IMR-90 (cell line): ENCODE measurements at regions not wholly inside any gene's neighbourhood (a gene's known extent, or its start where the extent isn't known, plus 50 kb on each side); places are given as distances from the start of the nearest gene placed in this dataset.

ENCODE experiments used
- FOS ChIP-seq: fragments of 150-350 bp; IDR thresholded peaks from 2 replicates; pipeline ENCODE4 v1.6.1; 2016; ENCODE audit warnings: low read depth, low read length
- POLR2A ChIP-seq: IDR thresholded peaks from 2 replicates; pipeline ENCODE4 v1.6.1; 2012; ENCODE audit warnings: mild to moderate bottlenecking, low read depth, low read length
- RAD21 ChIP-seq: IDR thresholded peaks from 2 replicates; pipeline ENCODE4 v1.6.1; 2012; ENCODE audit warnings: low read length, improper control_type of control experiment
- TF ChIP-seq, protein P1 (sequence below): fragments of 150-350 bp; IDR thresholded peaks from 2 replicates; pipeline ENCODE4 v1.6.1; 2017; ENCODE audit warnings: mild to moderate bottlenecking, antibody characterized with exemption, low read length, low read depth
- TF ChIP-seq, protein P2 (sequence below): conservative IDR thresholded peaks from 2 replicates; pipeline ENCODE4 v1.5.1; 2012; ENCODE audit warnings: mild to moderate bottlenecking, low read depth, low read length, improper control_type of control experiment

DNA sequence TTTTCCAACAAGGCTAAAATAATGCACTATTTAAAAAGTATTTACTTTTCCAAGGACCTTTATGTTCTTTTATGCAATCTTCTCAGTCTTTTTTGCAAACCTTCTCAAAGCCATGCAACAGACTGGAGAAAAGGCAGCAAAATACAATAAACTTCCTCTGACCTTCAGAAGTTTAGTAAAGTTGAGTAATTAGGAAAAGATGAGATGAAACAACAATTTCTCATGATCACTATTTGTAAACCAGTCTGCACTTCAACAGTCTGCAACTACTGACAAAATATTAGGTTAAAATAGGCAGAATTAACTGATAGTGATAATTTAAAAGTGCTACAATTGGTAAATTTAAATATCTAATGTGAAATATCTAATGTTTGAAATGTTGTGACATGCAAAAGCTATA, 884.9 kb upstream of the PCDH10 start:
- TF ChIP-seq POLR2A (no peak), RAD21 (no peak), FOS (no peak)
- TF ChIP-seq, protein P1, sequence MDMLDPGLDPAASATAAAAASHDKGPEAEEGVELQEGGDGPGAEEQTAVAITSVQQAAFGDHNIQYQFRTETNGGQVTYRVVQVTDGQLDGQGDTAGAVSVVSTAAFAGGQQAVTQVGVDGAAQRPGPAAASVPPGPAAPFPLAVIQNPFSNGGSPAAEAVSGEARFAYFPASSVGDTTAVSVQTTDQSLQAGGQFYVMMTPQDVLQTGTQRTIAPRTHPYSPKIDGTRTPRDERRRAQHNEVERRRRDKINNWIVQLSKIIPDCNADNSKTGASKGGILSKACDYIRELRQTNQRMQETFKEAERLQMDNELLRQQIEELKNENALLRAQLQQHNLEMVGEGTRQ, result no peak
- TF ChIP-seq, protein P2, sequence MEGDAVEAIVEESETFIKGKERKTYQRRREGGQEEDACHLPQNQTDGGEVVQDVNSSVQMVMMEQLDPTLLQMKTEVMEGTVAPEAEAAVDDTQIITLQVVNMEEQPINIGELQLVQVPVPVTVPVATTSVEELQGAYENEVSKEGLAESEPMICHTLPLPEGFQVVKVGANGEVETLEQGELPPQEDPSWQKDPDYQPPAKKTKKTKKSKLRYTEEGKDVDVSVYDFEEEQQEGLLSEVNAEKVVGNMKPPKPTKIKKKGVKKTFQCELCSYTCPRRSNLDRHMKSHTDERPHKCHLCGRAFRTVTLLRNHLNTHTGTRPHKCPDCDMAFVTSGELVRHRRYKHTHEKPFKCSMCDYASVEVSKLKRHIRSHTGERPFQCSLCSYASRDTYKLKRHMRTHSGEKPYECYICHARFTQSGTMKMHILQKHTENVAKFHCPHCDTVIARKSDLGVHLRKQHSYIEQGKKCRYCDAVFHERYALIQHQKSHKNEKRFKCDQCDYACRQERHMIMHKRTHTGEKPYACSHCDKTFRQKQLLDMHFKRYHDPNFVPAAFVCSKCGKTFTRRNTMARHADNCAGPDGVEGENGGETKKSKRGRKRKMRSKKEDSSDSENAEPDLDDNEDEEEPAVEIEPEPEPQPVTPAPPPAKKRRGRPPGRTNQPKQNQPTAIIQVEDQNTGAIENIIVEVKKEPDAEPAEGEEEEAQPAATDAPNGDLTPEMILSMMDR, result no peak
